ENCODE measurements at regions not wholly inside any gene's neighbourhood (a gene's known extent, or its start where the extent isn't known, plus 50 kb on each side); places are given as distances from the start of the nearest gene placed in this dataset.

DNA sequence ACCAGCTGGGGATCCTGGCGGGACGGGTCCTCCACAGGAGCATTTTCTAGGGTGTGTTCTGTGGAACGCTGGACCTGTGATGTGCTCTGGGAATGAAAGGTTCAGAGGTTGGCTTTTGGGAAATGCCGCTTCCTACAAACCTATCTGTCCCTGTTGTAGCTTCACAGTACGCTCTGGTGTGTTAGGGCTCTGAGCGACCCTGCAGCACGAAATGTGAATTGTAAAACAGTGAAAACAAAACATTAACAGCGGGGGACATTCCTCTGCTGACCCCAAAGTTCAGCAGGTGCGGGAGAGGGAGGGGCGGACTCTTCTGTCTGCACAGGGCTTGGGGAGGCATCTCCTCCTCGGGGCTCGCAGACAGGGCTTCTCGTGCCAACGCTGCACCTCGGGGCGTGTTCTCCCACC, 155.9 kb downstream of the NRN1 start:
- TF ChIP-seq, protein P1, sequence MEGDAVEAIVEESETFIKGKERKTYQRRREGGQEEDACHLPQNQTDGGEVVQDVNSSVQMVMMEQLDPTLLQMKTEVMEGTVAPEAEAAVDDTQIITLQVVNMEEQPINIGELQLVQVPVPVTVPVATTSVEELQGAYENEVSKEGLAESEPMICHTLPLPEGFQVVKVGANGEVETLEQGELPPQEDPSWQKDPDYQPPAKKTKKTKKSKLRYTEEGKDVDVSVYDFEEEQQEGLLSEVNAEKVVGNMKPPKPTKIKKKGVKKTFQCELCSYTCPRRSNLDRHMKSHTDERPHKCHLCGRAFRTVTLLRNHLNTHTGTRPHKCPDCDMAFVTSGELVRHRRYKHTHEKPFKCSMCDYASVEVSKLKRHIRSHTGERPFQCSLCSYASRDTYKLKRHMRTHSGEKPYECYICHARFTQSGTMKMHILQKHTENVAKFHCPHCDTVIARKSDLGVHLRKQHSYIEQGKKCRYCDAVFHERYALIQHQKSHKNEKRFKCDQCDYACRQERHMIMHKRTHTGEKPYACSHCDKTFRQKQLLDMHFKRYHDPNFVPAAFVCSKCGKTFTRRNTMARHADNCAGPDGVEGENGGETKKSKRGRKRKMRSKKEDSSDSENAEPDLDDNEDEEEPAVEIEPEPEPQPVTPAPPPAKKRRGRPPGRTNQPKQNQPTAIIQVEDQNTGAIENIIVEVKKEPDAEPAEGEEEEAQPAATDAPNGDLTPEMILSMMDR (IDR thresholded peaks at IDR 0.05; ENCODE audit: control insufficient read depth, extremely low read depth, insufficient read depth) = no peak
- no peak overlapping the region for H3K4me3 ChIP-seq (ENCODE audit: low read depth, low read length)
- DNase-seq (ENCODE audit: low read depth) = no peak

DNA sequence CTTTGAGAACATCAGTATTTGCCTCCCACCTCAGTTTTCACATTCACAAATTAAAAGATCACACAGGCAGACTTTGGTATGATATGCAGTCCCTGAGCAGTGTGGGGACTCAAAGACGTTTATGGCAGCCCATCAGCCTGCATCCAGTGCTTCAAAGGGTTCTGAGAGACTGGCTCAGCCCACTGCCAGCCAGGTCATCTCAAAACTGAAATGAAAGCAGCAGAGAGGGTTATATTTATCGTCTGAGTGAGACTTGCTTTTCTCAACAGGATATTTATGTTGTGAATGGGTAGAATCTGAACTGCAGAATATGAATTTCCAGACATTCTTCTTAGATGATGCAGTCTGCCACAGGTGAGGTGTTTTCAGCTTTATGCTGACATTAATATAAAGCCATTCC, 159.8 kb downstream of the NRN1 start:
- DNase-seq (ENCODE audit: low read depth) = no peak
- TF ChIP-seq, protein P1 (IDR thresholded peaks at IDR 0.05; ENCODE audit: control insufficient read depth, extremely low read depth, insufficient read depth) = no peak
- H3K4me3 ChIP-seq (ENCODE audit: low read depth, low read length) = no peak overlapping the region

DNA sequence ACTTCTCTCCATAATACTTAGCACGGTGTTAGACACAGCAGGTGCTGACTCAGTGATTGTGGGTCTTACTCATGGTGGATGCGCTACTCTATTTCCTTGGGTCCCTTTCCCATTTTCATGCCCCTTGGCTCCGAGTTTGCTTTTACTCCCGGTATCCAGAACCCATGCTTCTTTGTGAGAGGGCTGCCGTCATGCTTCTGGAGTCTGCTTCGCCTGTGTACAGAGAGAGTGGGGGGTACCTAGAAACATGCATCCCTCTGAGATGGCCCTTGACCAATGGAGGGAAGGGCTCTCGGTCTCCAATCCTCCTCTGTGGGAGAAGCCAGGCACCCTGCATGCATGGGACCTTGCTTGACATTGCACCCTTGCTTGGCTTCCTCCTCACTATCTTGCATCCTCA, 160.4 kb downstream of the NRN1 start:
- H3K4me3 ChIP-seq (ENCODE audit: low read depth, low read length) = no peak overlapping the region
- no peak for DNase-seq (ENCODE audit: low read depth)
- TF ChIP-seq, protein P1 (IDR thresholded peaks at IDR 0.05; ENCODE audit: control insufficient read depth, extremely low read depth, insufficient read depth) = no peak

DNA sequence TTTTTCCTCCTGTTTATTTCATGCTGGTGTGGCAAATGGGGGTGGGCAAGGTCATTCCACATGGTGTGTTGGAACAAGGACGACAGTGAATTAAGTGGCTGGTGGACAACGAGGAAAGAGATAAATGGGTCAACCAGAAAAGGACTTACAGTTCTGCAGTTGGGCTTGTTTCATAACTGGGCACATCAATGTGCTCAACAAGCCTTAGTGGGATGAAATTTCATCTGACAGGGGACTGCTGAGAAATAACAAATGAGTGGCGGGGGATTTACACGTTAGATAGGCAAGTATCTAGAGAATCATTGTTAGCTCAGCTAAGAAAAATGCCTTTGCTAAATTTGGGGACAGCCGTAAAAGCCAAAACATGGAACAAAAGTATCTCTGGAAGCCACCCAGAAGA, 163.6 kb downstream of the NRN1 start:
- TF ChIP-seq, protein P1 (IDR thresholded peaks at IDR 0.05; ENCODE audit: control insufficient read depth, extremely low read depth, insufficient read depth) = no peak
- H3K4me3 ChIP-seq (ENCODE audit: low read depth, low read length) = no peak overlapping the region
- DNase-seq (ENCODE audit: low read depth) = no peak

DNA sequence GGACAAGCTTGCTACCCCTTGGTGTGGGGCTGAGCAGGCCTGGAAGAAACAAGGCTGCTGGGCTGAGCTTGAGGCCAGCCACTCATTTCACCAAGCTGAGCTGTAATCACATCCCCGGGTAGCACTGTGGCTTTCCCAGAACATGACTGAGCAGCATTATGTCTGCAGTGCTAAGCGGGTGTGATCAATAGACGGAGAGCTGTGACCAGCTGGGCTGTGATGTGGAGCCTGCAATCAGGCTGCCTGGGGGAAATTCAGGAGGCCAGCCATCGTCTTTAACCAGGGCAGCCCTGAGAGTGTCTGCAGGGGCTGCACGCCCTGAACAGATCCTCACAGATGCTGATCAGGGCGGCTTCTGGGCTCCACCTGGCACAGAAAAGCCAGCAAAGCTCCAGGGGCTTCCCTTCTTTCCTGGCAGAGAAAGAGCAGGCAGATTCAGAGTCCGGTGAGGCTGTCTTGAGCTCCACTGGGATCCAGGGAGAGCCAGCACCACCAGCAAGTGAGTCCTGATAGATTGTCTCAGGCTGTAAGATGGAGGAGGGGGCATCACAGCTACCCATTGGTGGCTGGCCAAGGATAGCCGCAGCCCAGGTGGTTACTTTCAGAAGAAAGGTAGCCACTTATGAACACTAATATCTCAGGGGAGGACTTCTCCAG, 165.9 kb downstream of the NRN1 start:
- TF ChIP-seq, protein P1 (IDR thresholded peaks at IDR 0.05; ENCODE audit: control insufficient read depth, extremely low read depth, insufficient read depth) = no peak
- no peak for DNase-seq (ENCODE audit: low read depth)
- H3K4me3 ChIP-seq (ENCODE audit: low read depth, low read length) = no peak overlapping the region

DNA sequence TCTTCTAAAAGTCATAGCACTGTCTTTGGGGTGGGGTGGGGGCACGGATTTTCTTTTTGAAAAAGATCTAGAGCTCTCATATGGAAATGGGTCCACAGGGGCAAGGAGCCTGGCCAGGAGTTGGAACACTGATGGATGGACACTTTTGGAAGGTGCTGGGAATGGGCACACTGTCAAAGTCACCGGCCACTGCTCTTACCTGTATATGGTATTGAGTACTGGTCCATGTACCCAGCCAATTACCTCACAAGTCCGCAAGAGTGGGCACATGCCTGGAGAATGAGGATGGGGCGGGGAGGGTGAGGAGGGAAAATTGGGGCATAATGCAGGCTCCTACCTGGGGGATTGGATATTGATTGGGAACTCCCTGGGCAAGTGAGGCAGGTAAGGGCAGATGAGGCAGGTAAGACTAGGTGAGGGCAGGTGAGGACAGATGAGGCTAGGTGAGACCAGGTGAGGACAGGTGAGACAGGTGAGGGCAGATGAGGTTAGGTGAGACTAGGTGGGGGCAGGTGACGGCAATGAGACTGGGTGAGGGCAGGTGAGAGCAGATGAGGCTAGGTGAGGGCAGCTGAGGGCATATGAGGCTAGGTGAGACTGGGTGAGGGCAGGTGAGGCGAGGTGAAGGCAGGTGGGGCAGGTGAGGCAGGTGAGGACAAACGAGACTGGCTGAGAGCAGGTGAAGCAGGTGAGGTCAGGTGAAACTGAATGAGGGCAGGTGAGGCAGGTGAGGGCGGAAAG, 167.9 kb downstream of the NRN1 start:
- TF ChIP-seq, protein P1 (IDR thresholded peaks at IDR 0.05; ENCODE audit: control insufficient read depth, extremely low read depth, insufficient read depth) = no peak
- no peak overlapping the region for H3K4me3 ChIP-seq (ENCODE audit: low read depth, low read length)
- no peak for DNase-seq (ENCODE audit: low read depth)
